ENCODE measurements at regions not wholly inside any gene's neighbourhood (a gene's known extent, or its start where the extent isn't known, plus 50 kb on each side); places are given as distances from the start of the nearest gene placed in this dataset.

DNA sequence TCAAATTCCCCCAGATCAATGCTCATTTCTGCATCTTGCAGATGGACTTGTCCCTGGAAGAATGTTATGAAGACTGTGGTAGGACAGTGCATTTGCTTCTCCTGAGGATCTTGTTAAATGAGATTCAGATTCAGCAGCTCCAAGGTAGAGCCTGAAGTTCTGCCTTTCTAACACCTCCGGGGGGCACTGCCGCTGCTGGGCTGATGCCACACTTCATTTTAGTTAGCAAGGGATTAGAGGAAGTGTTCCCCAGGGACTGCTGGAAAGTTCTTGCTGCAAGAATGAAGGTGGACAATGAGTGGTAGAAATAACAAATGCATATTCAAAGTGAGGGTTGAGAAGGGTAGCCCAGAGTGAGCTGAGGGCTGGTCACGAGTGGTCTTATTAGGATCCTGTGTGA lies 434.3 kb upstream of the AKR1E2 start:
- no peak for DNase-seq (ENCODE audit: low read depth in 3 of 3)

DNA sequence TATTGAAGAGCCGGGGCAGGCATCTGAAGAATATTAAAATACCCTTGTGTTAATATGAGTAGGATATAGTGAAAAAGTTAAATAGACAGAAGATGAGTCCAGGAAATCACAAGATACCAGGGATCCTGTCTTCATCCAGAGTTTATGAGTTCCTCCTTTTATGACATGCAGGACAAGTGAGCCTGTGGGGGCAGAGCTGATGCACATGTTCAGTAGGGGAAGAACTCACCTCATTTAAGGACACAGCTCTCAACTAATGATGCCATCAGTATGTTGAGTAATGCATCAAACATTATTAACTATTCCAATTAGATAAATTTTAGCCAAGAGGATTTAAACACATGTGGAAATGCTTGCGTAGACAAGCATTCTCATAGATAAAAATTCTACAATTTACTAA lies 435.8 kb upstream of the AKR1E2 start:
- no peak for DNase-seq (ENCODE audit: low read depth in 3 of 3)

DNA sequence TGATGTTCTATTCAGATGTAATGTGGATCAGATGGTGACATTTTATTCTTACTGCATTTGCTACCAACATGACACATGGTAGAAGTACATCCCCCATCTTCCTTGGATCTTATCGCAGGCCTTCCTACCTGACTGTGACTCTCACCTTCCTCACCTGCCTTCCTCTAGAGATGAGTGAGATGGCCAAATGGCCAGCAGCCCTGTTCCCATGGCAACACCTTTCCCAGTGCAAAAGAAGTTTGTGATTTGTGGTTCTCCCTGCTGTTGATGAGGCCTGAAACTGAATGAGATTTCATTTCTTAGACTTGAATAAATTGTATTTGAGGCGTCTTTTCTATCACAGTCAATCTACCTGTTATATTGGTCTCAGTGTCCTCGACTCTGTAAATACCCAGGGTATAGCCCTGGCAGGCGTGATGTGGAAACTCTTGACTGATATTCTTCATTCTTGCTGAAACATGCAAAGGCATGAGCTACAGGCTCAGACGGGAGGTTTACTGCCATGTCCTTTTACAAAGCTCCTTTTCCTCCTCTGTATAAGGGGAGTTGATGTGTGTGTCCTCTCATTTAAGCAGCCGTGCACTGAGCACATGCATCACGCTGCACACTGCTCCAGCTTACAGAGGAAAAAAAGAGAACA lies 440.7 kb upstream of the AKR1E2 start:
- DNase-seq (ENCODE audit: low read depth in 3 of 3): no peak

DNA sequence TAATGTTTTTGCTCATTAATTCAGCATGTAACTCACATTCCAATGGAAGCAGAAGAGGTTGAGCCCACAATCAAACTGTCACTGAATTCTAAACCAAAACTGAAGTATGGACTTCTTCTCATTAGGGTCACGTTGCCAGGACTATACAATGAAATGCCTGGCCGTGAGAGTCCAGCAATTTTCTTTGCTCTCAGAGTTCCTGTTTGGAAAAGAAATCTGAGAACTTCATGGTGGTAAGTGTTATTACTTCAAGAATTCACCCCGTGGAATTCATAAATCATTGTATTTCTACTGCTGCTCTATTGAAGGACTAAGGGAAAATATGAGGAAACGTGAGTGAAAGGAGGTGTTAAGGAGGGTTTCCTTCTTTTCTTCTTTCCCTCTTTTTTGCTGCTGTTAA lies 441.8 kb upstream of the AKR1E2 start:
- no peak for DNase-seq (ENCODE audit: low read depth in 3 of 3)

DNA sequence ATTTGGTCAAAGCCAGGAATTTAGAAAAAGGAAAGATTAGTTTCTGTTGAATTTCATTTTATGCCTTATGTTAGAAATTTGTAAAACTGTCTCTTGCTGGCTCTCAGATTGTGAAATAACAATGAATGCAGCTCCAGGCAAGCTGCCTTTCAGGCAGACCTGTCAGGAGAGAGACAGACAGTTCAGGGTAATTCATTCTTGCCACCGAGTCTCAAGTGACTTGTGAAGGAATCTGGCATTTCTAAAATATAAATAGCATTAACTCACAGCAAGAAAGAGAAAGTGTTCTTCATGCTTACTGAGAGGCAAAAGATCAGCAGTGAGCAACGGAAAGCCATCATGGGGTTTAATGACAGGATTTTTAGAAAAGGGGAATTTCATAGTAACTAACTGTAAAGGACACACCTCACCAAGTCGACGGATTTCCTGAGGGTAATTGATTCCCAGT lies 442.3 kb upstream of the AKR1E2 start:
- no peak for DNase-seq (ENCODE audit: low read depth in 3 of 3)

DNA sequence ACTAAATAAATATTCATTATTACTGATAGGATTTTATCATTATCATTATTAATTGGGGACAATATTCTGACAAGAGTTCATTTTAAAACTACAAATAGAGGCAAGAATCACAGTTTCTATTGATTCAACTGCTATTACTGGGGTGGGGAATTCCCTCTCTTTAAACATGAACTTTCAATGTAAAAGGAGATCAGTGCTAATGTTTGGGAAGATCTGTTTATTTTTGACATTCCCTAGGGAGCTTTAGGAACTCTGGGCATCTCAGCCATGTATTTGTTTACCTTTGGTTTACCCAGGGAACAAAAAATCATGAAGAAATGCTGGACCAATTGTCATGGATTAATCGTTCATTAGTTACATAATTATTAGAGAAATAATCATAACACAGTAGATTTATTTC lies 443.2 kb upstream of the AKR1E2 start:
- no peak for DNase-seq (ENCODE audit: low read depth in 3 of 3)

DNA sequence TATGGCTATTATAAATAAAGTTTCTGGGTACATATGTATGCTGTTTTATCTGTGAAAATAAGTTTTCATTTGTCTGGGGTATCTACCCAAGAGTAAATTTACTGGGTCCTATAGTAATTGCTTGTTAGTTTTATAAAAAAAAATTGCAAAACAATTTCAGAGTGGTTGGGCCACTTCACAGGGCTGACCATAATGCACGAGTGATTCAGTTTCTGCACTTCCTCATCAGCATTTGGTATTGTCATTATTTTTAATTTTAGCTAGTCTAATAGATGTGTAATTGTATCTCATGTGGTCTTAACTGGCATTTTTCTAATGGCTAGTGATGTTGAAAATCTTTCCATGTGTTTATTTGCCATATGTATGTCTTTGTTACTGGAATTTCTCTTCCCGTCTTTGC lies 452.4 kb upstream of the AKR1E2 start:
- DNase-seq (ENCODE audit: low read depth in 3 of 3): no peak

DNA sequence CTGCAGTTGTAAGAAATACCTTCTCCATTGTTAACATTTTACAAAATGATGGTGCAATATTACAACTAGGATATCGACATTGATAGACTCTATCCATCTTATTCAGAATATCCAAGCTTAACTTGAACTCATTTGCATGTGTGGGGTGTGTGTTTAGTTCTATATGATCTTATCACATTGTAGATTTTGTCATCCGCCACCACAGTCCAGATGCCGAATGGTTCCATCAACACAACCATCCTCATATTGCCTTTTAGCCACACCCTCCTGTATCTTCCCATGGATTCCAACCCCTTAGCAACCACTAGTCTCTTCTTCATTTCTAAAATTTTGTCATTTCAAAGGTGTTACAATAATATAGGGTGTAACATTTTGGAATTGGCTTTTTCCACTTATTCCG lies 452.9 kb upstream of the AKR1E2 start:
- DNase-seq (ENCODE audit: low read depth in 3 of 3): no peak

DNA sequence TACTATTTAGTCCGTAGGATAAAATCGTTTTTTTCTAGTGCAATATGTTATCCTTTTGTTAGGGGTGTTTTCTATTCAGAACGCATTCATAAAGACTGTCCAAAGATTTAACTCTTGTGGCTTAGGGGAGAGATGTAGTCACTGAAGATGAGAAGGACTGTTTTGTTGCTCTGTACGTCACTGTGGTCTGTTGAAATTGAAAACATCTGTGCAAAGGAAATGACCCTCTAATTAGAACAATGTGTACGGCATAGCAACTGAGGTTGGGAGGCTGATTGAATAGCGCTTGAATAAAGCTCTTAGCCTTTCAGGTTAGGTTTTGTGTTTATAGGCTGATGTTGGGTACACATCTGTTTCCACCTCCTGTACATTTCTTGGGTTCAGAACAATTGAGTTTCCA lies 453.4 kb upstream of the AKR1E2 start:
- DNase-seq (ENCODE audit: low read depth in 3 of 3): no peak

DNA sequence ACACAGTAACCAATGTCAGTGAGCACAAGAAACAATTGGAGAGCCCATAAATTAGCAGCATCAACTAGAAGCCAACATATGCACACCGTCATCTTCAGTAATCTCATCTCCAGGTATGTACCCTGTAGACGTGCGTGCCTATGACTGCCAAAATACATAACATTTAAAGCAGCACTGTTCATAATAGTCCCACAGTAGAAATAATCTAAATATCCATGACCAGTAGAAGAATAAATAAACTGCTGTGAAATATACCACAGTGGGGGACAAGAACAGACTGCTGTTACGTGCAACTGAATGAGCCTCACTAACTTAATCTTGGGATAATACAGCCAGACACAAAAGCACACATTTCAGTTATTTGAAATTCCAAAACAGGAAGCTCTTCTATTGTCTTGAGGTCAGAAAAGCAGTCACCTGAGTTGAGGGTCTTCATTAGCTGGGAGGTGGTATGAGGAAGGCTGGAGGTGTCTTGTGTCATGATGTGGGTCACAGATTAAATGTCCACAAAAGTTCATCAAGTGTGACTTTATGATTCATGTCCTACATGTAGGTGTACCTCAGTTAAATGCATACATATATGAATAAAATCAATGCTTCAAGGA lies 454.2 kb upstream of the AKR1E2 start:
- no peak for DNase-seq (ENCODE audit: low read depth in 3 of 3)

DNA sequence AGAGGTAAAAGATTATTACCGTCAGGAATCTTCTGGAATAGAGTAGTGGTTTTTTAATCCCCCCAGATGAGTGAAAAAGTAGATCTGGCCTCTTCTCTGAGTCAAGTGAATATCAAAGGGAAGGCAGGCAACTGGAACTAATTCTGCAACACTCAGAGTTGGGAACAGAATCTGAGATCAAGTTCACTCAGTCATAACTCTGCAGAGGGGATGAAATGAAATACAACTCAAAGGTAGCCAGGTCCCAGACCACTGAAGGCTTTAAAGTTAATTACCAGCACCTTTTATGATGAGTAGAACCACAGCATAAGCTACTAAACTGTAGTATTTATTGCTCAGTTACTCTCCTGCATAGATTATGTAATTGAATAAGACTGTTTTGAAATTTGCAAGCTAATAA lies 455.6 kb upstream of the AKR1E2 start:
- no peak for DNase-seq (ENCODE audit: low read depth in 3 of 3)

DNA sequence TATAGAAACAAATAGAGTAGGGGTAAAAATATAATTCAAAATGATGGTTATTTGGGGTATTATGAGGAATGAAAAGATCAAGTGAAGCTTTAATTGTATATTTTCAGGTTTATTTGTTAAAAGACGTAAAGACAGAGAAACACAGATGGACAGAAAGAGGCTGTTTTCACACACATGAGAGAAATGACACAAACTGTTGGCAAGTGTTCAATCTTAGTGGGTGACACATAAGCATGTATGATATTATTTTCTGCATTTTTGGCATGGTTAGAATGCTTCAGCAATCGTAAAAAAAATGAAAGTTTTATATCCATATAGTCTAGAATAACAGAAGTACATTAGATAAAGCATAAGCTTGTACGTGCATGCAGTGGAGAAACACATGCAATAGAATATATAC lies 464.4 kb upstream of the AKR1E2 start:
- DNase-seq (ENCODE audit: low read depth in 3 of 3): no peak

DNA sequence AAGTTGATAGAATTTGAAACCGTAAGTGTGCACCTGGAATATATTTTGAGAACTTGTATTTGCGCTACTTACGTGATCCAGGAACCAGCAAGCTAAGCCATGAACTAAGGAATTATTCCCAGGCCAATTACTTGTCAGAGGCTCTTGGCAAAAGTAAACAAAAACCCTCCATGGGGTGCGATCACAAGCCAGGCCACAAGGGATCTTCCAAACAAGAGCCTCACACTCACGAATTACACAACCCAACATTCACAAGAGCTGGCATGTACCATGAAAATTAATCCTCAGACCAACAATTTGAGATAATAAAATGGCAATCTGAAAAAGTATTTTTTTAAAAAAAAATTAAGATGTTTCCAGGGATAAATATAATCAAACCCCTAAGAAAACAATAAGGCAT lies 467.0 kb upstream of the AKR1E2 start:
- no peak for DNase-seq (ENCODE audit: low read depth in 3 of 3)

DNA sequence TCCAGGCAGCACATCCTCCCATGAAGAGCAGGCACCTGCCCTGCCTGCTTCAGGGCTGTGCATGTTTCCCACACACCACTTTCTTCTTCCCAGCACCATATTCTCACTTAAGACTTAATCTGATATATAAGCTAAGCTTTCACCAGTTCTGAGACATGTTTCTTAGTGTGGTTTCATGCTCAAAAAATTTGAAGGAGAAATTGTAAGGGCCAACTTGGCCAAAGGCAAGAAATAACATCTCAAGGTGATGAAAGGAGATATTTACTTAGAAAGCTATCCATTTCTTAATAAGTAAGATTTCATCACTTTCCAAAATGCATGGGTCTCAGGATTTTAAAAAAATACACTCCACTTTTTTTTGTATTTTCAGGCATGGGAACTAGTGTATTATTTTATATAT lies 468.1 kb upstream of the AKR1E2 start:
- DNase-seq (ENCODE audit: low read depth in 3 of 3): no peak

DNA sequence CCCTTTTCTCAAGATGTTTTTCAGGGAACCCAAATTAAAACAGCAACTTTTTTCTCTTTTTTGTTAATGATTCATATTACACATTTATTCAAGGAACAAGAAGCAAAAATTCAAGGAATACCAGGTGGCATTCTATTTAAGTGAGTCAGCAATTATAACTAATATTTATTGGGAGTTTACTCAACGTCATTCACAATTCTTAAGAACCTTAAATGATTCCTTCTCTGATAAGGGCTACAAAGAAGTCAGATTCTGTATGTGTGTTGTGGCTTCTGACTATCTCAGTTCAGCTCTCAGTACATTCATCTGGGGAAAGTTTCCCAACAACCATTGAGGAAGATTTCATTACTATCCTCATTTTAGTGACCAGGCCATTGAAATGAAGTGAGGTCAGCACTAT lies 470.7 kb upstream of the AKR1E2 start:
- no peak for DNase-seq (ENCODE audit: low read depth in 3 of 3)

DNA sequence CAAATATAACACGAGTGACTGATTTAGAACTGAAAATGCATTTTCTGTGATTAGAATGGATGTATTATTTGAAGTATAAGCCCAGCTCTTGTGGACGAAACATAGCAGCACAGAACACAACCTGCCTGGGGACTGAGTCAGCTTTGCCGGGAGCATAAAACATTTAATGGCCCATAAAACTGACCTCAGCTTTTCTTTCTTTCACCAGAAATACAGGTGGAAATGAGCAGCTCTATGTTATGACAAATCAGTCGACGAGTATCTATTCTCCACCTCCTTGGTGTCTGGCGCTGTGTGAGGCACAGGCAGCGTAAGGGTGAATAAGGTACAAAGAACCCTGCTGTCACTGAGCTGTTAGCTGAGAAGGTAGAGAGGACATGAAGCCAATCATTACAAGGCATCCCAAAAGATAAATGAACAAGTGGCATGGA lies 471.6 kb upstream of the AKR1E2 start:
- DNase-seq (ENCODE audit: low read depth in 3 of 3): no peak

DNA sequence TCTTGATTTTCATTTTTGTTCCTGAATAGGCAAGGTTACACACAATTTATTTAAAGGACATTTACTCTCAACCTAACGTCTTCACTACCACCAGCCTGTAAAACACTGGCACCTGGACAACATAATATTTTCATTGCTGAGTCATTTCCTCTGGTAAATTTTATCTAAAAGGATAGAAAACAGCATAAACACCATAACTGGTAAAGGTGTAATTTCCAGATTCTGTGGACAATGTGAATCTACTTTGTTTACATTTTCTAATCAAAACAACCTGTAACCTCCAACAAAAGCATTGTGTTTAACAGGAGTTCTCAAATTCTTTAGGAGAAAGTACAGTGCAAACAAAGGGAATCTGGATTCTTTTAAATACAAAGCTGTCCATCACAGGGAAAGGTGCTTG lies 472.0 kb upstream of the AKR1E2 start:
- DNase-seq (ENCODE audit: low read depth in 3 of 3): no peak

DNA sequence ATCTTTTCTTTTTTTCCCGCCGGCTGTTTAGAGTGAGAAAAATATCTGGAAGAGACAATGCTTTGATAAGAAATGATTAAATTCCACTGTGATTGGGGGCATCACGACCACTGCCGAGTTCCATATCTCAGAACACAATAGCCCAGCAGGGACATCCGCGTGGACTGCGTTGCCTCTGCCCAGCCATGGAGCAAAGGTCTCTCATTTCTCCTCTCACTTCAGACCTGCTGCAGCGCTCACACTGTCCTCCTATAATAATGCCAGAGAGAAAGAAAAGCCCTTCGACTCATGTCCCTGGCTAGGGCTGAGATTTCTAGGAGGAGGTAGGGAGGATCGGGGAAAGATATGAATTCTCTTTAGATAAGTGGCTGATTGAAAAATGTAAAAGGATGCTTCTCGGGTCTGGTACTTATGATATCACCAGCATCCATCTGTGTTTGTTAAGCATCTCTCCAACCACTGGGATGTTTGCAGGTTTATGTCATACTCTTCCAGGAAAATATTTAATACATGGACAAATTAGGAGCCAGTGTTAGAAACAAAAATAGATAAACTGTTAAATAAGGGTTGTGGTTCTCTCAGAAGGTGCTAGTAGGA lies 472.9 kb upstream of the AKR1E2 start:
- no peak for DNase-seq (ENCODE audit: low read depth in 3 of 3)

DNA sequence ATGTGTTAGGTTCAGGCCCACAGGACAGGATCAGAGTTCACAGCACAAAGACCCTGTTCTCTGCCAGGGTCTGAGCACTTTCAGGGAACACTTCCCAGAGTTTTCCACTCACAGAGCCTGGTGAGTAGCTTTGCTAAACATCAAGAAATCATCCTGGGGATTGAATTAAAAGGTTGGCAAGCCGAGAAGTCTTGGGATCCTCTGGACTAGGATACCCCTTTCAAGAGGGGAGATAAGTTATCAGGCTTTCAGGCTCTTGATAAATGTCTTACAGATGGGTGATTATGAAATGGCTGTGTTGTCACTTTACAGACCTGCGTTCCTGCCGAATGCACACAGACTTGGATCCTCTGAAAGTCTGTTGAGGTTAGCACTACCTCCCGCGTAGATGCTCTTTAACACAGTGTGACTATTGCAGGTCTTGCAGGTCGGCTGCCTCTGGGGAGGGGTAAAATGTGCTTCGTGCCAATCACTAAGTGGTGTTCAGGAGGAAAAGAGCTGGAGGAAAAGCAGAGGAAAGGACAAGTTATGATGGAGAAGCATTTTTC lies 473.5 kb upstream of the AKR1E2 start:
- no peak for DNase-seq (ENCODE audit: low read depth in 3 of 3)

DNA sequence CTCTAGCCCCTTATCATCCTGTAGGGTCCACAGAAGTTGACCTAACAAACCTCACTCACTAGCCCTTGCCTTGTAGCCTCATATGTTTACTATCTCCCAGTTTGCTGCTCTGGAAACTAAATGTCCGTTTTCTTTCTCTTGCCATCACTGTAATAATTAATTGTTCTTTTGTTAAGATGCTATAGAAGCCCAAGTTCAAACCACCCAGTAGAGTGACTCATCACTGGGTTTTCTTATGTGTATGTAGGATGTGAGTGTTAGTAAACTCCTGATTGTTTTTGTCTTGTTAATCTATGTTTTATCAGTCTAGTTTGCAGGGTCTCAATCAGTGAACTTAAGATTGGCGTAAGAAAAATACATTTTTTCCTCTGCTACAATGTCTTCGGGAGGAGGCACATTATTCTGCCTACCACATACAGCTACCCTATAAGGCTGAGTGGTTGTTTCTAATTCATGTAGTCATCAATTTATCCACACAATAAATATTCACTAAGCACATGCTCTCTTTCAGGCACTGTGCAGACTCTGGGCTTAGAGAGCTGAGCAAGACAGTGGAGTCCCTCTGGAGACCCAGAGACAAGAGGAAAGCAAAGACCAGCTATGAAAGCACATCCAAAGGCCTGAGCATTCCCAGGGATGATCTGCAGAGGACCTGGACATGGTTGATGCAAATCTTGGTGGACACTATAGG lies 474.1 kb upstream of the AKR1E2 start:
- no peak for DNase-seq (ENCODE audit: low read depth in 3 of 3)

DNA sequence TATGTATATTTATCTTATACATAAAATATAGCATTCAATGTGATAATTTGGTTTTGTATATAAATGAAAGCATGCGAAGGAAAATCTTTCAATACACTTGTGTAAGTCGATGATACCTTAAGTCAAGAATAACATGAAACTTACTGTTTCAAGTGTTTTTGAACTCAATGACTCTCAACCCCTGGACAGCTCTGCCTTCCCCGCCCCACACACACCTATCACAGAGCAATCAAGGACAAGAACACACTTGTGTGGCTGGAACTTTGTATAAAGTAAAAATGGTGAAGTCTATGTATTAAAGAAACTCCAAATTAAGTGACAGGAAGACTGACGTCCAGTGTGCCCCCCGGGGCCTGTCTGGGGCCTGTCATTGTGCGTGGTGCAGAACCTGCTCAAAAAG lies 478.6 kb upstream of the AKR1E2 start:
- DNase-seq (ENCODE audit: low read depth in 3 of 3): no peak

DNA sequence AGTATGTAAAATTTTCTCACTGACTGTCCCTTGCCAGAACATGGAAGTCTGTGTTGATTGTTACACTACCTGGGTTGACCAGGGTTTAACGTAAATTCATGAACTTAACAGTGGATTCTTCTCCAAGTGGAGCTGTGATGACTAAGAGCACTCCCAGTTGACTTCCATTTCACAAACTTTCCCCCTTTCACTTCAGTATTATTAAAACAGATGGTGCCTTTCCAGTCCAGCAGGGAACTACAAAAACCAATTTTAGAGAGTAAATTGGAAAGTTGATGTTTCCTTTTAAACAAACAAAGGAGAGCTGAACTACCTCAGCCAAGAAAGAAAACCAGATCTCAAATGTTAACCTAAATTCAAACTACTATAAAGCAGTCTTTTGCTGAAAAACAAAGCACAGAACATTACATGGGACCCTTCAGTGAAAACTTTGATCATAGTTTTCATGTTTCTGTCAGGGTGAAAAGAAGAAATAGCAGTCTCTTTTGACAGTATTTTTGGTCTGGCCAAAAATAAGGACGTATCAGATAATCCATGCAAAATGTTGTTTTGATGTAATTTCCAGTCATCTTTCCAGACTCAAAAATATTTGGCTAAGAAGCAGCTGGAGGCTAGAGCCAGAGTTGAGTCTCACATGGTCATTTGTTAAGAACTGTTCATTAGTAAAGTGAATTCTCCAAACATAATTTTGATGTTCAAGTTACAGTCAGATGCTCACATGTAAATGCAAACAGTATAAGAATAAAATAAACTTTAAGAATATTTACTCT lies 479.9 kb upstream of the AKR1E2 start:
- no peak for DNase-seq (ENCODE audit: low read depth in 3 of 3)

Measured in stimulated activated CD4-positive, alpha-beta T cell treated with anti-CD3 and anti-CD28 coated beads, TNF-alpha, amount 100 ng/mL, for 4 hours (primary cell).